ENCODE measurements at regions not wholly inside any gene's neighbourhood (a gene's known extent, or its start where the extent isn't known, plus 50 kb on each side); places are given as distances from the start of the nearest gene placed in this dataset.

DNA sequence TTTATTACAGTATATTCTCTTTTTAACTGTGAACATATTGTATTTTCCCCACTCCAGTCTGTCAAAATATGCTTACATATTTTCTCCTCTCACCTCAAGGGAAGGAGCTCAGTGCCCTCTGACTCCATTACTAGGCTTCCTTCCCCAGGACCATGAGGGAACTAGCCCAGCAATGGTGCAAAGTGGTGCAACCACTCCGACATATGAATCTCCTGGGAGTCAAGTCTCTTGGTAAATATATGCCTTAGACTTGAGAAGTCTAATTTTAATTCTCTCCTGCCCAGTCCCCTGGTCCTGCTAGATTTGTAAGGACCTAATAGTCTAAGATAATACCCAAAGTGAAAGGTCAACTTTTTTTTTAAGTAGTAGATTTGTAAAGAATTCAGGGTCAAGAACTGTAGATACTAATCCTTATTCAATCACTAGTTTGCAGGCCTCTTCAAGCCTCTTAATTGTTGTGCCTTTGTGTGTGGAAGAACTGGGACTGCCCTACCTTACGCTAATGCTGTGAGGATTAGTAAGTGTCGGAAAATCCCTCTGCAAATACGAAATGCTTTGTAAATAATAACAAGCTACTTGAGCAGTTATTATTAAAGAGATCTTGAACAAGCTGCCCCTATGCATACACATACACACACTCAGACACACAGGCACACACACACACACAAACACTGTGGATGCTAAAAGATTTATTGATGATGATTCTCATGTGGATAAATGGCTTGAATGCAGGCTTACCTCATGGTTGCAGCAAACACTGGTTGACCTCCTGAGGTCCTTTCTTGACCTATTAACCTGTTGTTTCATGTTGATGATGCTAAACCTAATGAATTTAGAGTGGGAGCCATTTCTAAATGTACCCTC is 251.2 kb upstream of the PARD3B start:
- H3K27ac ChIP-seq = no peak overlapping the region
- no peak for DNase-seq (ENCODE audit: low read depth, low spot score)

DNA sequence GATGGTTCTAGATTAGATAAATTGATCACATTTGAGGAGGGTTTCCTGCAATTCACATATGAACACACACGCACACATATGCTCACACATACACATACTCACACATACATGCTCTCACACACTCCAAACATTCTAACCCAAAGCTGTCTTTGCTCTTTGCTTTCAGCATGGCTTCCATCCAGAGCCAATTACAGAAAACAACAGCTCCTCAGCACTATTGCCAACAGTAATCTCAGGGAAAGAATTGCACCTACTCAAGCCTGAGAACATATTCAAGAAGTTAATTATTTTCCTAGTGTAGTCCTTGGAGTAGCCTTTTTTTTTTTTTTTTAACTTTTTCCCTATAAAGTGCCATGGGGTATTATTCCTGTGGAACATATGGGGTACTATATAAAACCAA is 246.9 kb upstream of the PARD3B start:
- DNase-seq (ENCODE audit: low read depth, low spot score) = no peak
- H3K27ac ChIP-seq = no peak overlapping the region

DNA sequence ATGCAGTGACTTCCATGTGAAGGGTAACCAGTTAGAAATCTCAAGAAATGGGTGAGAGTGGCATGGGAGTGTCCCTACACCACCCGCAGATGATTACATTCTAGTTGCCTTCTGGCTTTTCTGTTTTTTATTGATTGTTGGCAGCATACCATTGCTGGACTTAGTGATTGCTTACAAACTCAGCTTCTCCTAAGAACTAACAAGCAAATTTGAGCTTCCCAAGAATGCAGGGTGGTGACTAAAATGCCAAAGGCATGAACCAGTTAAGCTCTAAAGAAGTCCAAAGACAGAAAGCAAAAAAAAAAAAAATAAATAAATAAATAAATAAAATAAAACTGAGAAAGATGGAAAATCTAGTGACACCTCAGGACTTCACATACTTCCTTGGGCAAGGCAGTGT is 245.5 kb upstream of the PARD3B start:
- DNase-seq (ENCODE audit: low read depth, low spot score) = no peak
- no peak overlapping the region for H3K27ac ChIP-seq

DNA sequence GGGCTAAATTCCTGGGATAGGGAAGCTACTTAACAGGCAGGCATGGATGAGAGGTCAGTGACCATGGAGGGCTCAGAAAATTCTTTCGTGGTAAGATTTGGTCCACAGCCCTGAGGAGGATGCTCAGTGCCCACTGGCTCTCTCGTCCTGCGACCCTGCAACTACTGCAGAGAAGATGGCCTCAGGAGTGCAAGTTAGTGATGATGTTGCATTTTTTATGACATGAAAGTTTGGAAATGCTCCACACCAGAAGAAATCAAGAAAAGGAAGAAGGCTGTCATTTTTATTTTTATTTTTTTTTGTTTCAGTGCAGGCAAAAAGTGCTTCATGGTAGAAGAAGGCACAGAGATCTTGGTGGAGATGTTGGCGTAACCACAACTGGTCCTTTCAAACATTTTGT is 238.6 kb upstream of the PARD3B start:
- no peak overlapping the region for H3K27ac ChIP-seq
- DNase-seq (ENCODE audit: low read depth, low spot score) = no peak

DNA sequence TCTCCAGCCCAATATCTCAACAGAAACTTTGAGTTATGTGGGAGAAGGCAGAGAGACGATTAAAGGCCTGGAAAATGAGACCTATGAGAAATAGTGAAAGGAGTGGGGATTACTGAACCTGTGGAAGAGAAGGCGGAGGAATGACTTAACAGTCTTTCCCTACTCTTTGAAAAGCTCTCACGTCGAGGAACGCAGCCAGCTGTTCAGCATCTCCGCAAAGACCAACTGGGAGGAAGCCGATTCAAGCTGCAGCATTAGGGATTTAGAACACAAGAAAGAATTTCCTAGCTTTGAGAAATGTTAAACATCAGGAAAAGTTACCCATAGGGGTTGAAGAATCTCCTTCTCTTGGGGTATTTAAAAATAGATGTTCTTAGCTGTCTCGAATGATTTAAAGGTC is 233.2 kb upstream of the PARD3B start:
- H3K27ac ChIP-seq = no peak overlapping the region
- no peak for DNase-seq (ENCODE audit: low read depth, low spot score)

DNA sequence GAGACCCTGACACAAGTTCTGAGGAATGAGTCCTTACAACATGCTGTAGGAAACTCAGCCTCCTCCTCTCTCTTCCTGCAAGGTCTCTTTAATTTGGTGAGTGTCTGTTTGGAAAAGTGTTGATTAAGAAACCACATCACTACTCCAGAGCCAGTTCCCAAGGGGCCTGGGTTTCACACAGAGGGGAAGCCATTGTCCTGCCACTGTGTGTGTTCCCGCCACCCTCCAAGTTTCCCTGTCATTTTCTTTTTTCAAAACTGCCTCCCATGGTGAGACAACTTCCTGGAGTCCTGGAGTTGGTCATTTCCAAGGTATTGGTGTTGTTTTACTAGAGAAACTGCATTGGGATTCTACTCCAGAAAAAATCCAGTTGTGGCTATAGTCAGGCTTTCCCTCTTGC is 232.0 kb upstream of the PARD3B start:
- no peak overlapping the region for H3K27ac ChIP-seq
- no peak for DNase-seq (ENCODE audit: low read depth, low spot score)

DNA sequence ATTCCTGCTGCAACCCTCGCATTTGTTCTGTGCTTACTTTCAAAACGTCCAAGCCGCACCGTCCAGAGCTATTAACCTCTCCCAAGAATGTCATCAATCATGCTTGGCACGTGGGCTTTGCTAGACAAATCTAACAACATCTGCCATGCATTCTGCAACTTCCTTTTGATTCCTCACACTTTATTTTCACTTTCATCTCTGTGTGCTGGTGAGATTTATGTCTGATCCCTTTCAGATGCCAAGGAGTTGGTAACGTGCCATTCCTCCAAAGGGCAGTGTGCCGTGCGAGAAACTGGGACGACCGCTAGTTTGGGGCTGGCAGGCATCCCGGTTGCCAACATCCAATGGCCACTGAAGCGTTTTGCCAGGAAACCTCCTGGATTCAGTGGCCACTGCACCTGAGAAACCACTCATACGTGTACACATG is 230.0 kb upstream of the PARD3B start:
- H3K27ac ChIP-seq = no peak overlapping the region
- DNase-seq (ENCODE audit: low read depth, low spot score) = no peak

DNA sequence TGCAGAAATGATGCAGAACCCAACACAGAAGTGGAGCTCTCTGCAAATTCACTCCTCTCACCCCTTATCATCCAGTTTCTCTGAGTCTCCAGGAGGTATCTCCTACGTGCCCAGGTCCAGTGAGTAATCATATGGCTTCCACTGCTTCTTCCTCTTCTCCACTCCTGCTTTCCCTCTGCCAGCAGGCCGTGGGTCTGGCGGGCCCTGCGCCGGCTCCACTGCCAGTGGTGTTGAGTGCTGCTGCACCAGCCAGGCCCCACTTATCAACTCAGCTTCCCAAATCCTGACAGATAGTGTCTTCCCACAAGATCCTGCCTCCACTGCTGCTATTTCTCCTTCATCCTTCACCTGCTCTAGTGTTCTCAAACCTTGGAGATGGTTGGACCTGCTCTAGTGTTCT is 227.6 kb upstream of the PARD3B start:
- H3K27ac ChIP-seq = no peak overlapping the region
- DNase-seq (ENCODE audit: low read depth, low spot score) = no peak

DNA sequence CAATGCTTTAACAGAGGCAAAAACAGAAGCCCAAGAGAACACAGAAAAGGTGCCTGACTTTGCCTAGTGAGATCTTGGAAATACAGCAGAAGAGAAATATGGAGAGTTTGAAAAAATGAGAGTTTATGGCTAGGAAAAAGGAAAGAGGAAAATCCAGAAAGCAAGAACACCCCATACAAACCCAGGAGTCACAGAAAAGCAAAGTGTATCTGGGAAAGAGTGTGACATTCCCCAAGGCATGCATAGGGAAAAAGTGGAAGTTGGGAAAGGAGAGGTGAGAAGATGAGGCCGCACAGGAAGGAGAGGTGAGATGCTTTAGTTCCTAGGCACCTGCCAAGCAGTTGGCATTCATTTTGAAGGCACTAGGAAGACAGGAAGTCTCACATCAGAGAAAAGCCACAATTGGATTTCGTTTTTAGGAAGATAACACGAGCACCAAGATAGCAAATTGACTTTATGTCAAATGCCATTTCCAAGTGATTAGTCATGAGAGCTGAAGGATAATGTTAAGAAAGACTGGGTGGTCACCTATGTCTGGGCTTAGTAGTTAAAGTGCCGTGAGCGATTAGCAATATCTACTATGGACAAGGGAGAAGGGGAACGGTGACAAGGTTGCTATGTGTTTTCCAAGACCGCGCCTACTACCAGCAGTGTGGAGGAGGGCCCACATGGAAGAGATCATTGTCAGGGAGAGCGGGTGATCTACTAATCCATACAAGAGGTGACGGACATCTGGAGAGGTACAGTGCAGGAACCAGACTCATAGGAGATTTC is 224.1 kb upstream of the PARD3B start:
- peak overlapping the region; percentile 65 for H3K27ac ChIP-seq
- no peak for DNase-seq (ENCODE audit: low read depth, low spot score)

DNA sequence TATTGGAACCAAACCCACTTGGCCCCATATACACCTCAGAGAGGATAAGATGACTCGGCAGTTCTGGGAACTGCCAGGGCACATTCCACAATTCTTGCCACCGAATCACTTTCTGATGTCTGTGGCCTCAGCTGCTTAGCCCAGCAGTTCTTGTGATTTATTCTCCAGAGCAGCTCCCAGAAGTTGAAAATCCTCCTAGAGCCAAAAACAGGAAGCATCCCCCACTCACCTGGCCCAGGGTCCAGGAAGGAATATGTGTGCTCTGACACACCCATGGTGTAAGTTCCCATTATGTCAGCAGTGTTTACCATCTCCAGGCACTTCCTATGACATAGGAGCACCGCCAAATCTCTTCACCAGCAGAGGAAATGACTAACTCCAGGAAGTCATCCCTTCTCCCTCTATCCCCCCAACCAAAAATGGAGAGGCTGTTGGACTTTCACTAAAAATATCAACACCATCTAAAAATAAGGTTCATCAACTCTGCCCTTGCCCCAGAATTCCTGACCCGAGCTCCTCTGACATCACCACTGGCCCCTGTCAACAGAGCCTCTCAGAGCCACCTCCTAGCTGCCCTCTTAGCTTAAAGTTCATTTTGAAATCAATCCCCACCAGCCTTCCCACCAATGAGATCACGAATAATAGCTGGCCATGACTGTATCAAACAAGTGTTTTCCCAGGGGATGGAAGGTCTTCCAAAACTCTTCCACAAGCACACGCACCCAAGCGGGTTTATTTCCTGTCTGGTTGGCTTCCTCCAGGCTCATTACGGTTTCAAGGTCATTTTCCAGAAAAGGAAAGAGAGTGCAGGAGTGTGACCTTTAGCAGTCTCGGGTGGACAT is 223.1 kb upstream of the PARD3B start:
- peak overlapping the region; percentile 65 for H3K27ac ChIP-seq
- peak; percentile 37 for DNase-seq (ENCODE audit: low read depth, low spot score)

DNA sequence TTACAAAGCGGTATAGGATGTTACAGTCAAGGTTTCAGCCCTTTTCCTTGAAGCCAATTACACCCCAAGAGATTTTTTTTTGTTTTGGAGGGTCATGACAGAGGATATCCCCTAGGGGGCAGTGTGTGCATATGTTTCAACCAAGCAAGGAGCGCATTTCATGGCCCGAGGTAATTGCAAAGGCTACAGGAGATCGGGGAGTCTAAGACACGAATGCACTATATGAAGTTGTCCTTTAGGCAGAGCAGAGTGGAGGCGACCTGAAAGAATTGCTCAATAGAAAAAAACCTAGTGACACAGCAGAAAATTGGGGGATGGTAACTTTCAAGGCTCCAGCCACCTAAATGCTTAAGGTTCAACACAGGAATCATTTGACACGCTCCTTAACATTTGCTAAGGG is 219.8 kb upstream of the PARD3B start:
- no peak overlapping the region for H3K27ac ChIP-seq
- DNase-seq (ENCODE audit: low read depth, low spot score) = peak; percentile 18

DNA sequence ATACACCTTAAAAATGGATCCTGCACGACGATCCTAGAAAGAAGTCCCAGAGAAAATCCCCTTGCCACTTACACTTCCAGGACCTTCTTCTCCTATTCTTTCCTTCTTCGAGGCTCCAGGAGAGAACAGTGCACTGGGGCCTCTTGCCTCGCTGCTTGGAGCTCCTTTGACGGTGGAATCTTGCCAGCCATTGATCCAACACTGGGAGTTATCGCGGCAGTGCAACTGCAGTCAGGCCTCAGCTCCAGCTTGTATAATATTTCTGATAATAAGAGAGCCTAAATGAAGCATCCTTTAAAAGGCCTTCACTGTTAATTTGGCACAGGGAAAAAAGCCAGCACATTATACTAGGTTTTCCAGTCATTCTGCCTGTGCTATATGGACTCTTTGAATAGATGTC is 216.9 kb upstream of the PARD3B start:
- no peak for DNase-seq (ENCODE audit: low read depth, low spot score)
- no peak overlapping the region for H3K27ac ChIP-seq

DNA sequence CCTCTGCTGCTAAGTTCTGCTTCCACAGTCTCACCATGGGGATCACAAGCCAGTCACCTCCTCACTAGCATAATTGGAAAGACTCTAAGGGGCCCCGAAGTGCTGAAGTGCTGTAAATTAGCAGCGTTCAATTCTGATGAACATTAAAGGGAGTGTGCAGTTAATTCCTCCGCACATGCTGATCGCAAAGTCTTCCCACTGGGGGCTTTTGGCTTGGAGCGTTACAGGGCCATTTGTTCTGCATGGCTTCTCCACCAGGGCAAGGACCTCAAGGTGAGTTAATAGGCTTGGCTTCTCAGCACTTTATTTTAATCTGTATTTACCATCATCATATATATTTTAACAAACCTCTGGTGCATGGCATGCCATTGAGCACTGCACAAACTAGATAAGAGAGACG is 216.3 kb upstream of the PARD3B start:
- H3K27ac ChIP-seq = no peak overlapping the region
- DNase-seq (ENCODE audit: low read depth, low spot score) = no peak

DNA sequence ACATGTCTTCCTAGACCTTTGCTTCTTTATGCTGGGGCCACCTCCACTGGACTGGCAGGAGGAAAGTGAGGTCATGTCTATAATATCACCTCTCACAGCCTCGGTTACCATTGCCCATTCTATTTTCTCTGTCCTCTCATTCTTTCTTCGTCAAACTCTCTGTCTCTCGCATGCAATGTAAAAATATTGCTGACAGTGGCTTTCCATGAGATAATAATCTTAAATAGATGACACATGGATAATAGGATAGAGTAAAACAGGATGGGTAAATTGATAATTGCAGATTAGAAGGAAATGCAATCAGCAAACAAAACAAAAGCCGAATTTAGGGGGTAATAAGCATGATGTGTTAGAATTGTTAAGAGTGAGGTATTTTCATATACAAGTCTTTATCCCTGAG is 215.7 kb upstream of the PARD3B start:
- H3K27ac ChIP-seq = no peak overlapping the region
- DNase-seq (ENCODE audit: low read depth, low spot score) = no peak

DNA sequence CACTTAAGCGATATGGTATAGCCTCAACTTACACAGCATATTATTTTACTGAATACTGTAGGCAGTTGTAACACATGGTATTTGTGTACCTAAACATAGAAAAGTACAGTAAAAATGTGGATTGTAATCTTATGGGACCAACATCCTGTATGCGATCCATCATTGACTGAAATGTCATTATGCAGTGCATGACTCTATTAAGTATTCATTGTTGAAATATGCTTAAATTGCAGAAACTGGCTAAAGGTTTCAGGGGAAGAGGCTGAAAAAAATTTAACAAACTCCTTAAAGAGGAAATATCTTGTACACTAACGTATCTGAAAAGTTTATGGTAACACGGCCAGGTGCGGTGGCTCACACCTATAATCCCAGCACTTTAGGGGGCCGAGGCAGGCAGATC is 214.1 kb upstream of the PARD3B start:
- no peak for DNase-seq (ENCODE audit: low read depth, low spot score)
- H3K27ac ChIP-seq = no peak overlapping the region

DNA sequence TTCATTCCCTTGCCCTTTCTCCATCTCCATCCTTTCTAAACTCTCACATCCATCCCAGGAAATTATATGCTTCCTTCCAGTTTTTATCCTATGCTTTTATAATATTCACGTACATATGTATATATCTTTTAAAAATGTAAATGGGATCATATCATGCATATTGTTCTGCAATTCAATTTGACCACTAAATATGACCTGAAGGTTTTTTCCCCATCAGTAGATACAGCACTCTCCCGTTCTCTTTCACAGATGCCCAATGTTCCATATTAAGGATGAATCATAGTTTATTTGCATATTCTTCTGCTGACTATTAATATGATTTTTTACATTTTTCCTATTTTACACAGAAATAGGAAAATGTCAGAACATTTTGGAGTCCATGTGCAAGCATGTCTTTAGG is 213.3 kb upstream of the PARD3B start:
- DNase-seq (ENCODE audit: low read depth, low spot score) = no peak
- no peak overlapping the region for H3K27ac ChIP-seq

DNA sequence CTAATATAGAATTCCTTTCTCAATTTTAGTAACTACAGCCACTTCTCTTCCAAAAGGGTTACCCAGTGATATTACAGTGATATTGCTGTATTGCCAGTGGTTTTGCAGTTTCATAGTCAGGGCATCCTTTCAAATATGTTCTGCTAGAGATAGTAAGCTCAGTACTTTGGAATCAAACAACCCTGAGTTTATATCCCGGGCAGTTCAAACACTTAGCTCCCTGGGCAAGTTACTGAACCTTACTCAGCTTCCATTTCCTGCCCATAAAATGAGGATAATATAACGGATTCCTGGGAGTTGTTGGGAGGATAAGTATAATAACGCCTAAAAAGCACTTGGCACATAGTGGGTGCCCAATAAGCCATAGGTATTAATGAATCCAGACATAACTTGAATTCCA is 212.6 kb upstream of the PARD3B start:
- no peak overlapping the region for H3K27ac ChIP-seq
- no peak for DNase-seq (ENCODE audit: low read depth, low spot score)

DNA sequence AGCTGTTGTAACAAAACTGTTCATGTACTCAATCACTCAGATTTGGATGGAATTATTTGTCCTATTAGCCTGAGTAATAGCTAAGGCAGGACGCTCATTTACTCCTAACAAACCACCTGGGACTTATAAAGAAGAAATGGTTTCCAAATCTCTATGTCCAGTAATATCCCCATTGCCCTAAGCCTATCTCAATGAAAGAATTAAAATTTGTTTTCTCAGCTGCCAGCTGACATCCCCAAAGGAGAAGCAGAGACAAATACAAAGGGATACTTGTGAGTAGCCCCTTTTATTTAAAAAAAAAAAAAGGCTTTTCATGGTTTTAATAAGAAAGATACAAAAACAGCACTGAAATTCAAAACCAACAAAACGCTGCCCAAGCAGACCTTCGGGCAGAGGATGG is 211.4 kb upstream of the PARD3B start:
- no peak for DNase-seq (ENCODE audit: low read depth, low spot score)

DNA sequence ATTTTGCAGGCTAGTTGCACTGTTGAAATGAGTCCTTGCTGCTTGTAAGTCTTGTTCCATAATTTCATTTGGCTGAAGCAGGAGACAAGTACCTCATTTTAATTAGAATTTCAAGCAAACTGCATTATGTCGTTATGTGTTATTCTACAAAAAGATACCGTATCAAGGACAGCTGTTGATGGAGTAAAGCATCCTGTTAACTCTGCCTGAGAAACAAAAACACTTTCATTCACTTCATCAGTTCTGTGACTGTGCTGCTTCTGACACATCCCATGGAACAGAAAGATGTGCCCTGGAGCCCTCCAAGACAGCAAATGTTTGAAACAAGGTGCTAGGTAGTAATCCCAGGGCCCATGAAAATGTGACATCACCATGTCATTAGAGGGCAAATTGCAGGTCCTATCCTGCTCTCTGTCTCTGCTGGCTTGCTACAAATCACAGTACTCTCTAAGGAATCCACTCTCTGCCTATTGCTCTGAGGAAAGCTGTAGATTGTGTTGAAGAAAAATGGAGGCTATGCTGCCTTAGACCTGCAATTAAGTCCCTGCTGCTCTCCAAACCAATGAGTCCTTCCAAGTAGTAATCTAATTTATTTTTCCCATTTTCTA is 209.7 kb upstream of the PARD3B start:
- DNase-seq (ENCODE audit: low read depth, low spot score) = no peak
- H3K27ac ChIP-seq = no peak overlapping the region

More for the DNA sequence above, 211.4 kb upstream of the PARD3B start:
- no peak overlapping the region for H3K27ac ChIP-seq

DNA sequence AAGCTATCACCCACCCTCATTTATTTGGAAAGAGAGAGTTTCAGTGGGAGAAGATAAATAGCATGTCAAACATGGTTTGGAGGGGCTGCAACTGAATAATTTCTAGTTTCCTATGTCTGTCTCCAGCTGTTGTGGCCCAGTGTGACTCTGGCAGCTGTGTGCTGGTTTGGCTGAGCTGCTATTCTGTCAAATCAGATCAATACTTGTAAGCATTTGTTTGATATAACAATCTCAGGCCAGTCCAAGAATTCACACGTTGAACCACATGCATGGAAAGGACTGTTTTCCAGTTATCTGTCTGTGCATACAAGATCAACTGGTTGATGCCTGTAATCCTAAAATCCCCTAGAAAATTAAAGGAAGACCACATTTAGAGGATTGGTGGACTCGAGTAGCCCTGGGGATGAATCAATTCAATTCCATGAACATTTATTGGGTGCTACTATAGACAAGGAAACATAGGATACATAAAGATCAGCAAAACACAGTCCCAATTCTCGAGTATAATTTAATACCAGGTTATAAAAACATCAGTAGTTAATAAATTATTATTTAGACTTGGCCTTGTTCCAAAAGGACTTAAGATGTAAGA is 209.0 kb upstream of the PARD3B start:
- no peak overlapping the region for H3K27ac ChIP-seq
- DNase-seq (ENCODE audit: low read depth, low spot score) = no peak

Measured in epithelial cell of prostate (primary cell).